Stimulated activated CD4-positive, alpha-beta T cell treated with anti-CD3 and anti-CD28 coated beads, Interleukin-4, amount 100 ng/mL, for 24 hours (primary cell): ENCODE measurements at regions not wholly inside any gene's neighbourhood (a gene's known extent, or its start where the extent isn't known, plus 50 kb on each side); places are given as distances from the start of the nearest gene placed in this dataset.
A peak's percentile ranks its signal among the peaks of the same experiment; 100 is the strongest.

Source experiments
- DNase-seq: peaks from one replicate; pipeline ENCODE4 v3.0.0-alpha.2; 2020

- no peak for DNase-seq
These were observed 55.4 kb downstream of the CCER1 start for GRCh38 chr12:90899456-90900182.

- no peak for DNase-seq
These were observed 57.0 kb downstream of the CCER1 start for GRCh38 chr12:90897986-90898385.

GRCh38 chr12:90897316-90897715 is 57.7 kb downstream of the CCER1 start:
- no peak for DNase-seq

- no peak for DNase-seq
These were observed 58.2 kb downstream of the CCER1 start for GRCh38 chr12:90896821-90897220.

DNA sequence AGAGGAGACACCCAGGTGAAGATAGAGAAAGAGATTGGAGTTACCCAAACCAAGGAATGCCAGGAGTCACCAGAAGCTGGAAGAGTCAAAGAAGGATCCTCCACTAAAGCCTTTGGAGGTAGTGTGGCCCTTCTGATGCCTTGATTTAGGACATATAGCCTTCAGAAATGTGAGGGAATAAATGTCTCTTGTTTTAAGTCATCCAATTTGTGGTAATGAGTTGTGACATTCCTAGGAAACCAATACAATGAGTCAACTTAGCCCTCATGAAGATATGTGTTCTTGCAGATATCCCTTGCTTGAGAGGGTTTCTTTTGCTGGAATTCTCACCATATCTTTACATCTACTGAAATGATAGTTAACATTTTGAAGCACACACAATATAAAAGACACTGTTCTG is 58.8 kb downstream of the CCER1 start:
- no peak for DNase-seq

DNA sequence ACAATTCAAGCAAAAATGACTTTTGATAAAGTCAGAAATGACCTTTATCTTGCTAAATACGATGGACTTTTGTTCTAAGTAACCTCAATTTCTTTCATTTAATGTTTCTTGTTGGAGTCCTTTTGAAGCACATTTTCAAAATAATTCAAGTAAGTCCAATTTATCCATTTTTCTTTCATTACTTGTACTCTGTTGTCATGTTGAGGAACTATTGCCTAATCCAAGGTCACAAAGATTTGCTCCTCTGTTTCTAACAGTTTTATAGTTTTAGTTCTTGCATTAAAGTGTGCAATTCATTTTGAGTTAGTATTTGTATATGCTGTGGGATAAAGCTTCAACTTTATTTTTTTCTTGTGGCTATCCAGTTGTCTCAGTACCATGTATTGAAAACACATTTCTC is 66.7 kb downstream of the CCER1 start:
- no peak for DNase-seq

DNA sequence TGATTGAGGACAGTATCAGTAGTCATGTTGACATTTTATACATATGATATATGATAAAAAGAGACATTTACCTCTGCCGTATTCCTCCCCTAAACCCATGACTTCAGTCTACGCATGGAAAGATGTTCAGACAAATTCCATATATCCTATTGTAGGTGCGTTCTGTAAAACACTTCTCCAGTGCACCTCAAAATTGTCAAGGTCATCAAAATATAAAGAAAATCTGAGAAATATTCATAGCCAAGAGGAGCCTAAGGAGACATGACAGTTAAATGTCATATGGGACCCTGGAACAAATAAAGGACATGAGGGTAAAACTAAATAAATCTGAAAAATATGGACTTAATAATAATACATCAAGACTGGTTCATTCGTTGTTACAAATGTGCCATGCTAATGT is 71.5 kb downstream of the CCER1 start:
- DNase-seq = no peak

DNA sequence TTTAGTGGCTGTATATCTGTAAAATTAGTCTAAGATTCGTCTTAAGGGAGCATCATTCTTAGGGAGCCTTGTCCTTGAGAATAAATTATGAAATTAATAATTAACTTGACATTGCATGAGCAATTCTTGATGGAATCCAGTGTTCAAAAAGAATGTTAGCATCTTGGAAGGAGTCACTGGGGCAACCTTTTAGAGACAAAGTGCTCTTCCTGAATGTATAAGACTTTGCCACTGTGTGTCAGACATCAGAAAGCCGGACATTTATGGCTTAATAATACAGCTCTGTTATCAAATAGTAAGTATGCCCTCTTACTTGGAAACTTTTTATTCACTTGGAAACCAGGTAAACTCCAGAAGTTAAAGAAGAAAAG is 83.3 kb downstream of the CCER1 start:
- no peak for DNase-seq

GRCh38 chr12:90870971-90871725 is 83.8 kb downstream of the CCER1 start:
- DNase-seq = no peak

DNA sequence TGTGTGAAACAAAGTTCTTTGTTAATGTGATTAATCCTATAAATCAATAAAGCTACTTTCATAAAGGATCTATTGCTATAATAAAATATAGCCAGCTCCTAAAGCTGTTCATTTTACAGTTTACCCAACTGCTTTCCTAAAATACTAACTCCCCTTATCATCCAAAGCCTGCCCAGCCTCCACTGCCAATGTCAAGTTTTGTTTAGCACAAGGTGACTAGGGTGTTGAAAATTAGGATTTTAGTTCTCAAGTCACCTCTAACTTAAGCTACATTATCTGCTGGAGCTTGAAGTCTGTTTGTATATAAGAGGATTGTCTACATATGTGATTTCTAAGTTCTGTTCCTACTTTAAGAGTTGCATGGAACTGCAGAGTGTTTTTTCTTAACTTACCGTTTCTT is 86.3 kb downstream of the CCER1 start:
- no peak for DNase-seq

DNA sequence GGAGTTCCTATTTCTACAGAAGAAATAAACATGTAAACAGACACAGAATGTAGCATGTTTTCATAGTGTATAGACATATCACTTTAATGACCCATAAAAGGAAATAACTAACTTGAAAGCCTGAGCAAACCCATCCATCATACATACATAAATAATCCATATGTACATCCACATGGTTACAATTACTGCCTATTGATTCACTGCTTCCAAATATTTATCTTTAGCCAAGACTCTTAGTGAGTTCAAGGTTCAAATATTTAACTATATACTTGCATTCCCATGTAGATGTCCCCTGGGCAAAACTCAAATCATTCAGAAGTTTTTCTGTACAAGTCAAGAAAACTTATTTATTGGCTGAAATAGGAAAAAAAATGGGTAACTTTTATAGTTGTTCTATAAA is 95.4 kb downstream of the CCER1 start:
- DNase-seq = no peak

DNA sequence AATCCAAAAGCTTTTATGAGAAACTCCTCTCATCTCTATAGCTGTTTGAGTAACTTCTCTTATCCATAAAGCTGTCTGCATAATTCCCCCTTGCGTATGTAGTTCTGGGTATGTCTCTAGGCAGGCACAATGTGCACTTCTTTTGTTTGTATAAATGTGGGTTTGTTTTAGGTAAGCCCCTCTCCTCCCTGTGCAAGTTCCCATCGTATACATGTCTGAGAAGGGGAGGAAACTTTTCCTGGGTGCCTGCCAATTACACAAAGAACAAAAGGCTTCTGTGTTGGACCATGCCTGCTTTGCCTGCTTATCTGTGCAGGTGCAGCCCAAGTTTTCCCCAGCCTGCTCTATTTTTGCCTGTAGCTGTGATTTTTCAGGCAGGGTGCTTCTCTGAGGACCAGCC is 96.7 kb downstream of the CCER1 start:
- DNase-seq = no peak

GRCh38 chr12:90855534-90855933 is 99.4 kb downstream of the CCER1 start:
- no peak for DNase-seq

DNA sequence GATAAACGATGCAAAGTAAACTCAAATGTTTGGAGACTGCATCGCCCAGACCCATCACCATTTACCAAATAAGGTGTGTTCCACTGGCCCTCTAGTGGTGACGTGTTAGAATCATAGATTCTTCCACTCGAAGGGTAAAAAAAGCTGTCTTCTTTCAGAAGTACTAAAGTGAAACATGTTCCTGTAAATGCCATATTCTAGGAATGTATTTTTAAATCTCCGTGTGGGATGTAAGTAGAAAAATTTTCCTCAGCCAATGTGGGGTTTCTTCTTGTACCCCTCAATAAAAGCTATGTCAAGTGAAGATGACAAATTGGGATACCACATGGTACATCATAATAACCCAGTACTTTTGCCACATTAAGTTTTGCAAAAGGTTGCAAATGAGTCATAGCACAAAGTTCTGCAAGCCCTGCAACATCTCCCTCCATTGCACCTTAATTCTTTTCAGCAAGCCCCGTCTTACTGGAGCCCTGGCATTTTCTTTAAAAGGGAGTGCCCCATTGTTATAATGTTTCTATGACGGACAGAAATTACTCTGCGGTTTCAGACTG is 100.8 kb downstream of the CCER1 start:
- peak; percentile 5 for DNase-seq

DNA sequence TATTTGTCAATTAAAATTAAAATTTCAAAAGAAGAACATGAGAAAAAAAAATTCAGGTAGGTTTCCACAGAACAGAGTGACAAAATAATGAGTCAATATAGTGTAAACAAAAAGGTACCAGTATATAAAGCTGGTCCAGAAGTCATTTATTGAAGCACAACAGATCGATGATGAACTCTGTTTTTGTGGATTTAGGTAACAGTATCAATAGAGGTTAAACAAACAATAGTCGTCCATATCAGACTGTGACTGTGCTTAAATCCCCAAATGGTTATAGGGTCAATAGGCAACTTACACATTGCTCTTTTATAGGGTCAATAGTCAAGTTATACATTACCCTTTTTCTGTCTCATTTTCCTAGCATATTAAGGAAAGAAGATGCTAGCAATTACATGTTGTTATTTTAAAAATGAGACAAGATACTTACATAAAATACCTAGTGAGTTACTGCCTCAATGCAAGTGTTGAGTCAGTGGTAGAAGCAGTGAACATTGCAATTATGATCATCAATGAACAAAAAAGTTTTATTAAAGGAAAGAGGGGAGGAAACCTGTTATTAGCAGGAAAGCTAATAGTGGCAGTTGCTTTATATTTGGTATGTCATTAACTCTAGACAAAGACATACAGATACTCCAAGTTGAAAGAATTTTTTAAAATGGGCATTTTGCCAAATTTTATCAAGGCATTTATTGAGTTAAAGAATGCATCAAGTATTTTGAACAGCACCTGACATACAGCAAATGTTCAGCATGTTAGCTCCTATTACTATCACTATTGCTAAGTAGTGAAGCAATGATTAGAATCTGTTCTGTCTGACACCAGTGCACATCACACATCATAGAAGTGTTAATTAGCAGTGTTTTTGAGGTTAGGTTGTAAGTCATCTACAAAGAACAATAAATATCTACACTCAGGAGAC is 102.9 kb downstream of the CCER1 start:
- DNase-seq = no peak

DNA sequence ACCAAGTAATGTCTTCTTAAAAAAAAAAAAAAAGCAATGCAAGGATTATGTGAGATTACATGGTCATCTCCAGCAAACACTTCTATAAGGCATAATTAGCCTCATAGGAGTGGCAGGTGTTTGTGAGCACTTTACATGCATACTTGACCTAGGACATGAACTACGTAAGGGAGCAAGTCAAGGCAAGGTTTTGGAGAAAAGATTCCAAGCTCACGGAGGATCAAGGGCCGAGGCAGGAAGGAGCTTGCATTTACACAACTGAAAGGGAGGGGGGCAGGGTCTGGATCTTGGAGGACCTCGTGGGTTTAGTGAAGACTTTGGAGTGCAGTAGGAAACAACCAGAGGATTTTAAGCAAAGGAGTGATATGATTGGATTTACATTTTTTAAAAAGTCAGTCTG is 112.5 kb downstream of the CCER1 start:
- no peak for DNase-seq

- DNase-seq = no peak
These were observed 113.6 kb downstream of the CCER1 start for GRCh38 chr12:90841336-90841735.

- DNase-seq = no peak
These were observed 115.6 kb downstream of the CCER1 start for GRCh38 chr12:90839346-90839745.

- no peak for DNase-seq
These were observed 118.3 kb downstream of the CCER1 start for GRCh38 chr12:90836689-90837088.

DNA sequence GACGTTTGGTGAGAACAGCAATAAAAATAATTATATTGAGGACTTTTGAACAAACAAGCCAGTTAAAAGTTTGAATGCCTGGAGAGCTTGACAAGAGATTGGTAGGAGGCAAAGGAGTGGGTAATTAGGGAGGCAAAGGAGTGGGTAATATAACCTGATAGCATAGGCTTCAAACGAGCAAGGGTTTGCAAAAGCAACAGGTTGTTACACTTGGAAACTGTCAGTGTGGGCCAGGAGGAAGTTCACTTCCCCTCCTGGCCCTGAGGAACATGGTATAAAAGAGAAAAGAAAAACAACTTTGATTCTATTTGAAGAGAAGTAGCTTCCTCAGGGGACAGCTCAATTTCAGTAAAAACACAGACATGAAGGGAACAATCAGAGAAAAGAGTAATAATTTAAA is 121.7 kb downstream of the CCER1 start:
- no peak for DNase-seq

- DNase-seq = no peak
These were observed 122.5 kb downstream of the CCER1 start for GRCh38 chr12:90832427-90832826.

DNA sequence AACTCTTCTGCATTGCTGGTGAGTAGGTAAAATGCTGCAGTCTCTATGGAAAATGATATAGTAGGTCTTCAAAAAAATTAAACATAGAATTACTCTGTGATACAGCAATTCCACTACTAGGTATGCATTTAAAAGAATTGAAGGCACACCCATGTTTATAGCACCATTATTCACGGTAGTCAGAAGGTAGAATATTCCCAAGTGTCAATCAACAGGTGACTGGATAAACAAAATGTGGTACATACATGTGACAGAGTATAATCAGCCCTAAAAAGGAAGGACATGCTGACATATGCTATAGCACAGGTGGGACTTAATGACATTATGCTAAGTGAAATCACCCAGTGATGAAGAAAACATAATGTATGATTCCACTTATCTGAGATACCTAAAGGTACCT is 123.3 kb downstream of the CCER1 start:
- no peak for DNase-seq

GRCh38 chr12:90829044-90829443 is 125.9 kb downstream of the CCER1 start:
- no peak for DNase-seq
